Activated naive CD4-positive, alpha-beta T cell treated with anti-CD3 and anti-CD28 coated beads, Interleukin-2, amount 50 U/mL, for 16 hours (primary cell): ENCODE measurements at regions not wholly inside any gene's neighbourhood (a gene's known extent, or its start where the extent isn't known, plus 50 kb on each side); places are given as distances from the start of the nearest gene placed in this dataset.

Experiments
- DNase-seq: peaks from one replicate; pipeline ENCODE4 v3.0.0-alpha.2; 2020

GRCh38 chr7:85630904-85631600 is 444.2 kb upstream of the SEMA3D start:
- DNase-seq, result no peak

GRCh38 chr7:85627791-85628586 is 441.1 kb upstream of the SEMA3D start:
- DNase-seq, result no peak

GRCh38 chr7:85622059-85622458 is 435.2 kb upstream of the SEMA3D start:
- DNase-seq, result no peak

- DNase-seq, result no peak
Measured at GRCh38 chr7:85620936-85621685, 434.3 kb upstream of the SEMA3D start.

- no peak for DNase-seq
Measured at GRCh38 chr7:85619236-85619635, 432.4 kb upstream of the SEMA3D start.

- no peak for DNase-seq
Measured at GRCh38 chr7:85614684-85615083, 427.8 kb upstream of the SEMA3D start.

GRCh38 chr7:85612514-85612913 is 425.7 kb upstream of the SEMA3D start:
- DNase-seq, result no peak

- DNase-seq, result no peak
Measured at GRCh38 chr7:85608804-85609203, 421.9 kb upstream of the SEMA3D start.

- DNase-seq, result no peak
Measured at GRCh38 chr7:85602196-85602595, 415.3 kb upstream of the SEMA3D start.

GRCh38 chr7:85600395-85600794 is 413.5 kb upstream of the SEMA3D start:
- no peak for DNase-seq

GRCh38 chr7:85596827-85597226 is 410.0 kb upstream of the SEMA3D start:
- no peak for DNase-seq

GRCh38 chr7:85595750-85596178 is 408.9 kb upstream of the SEMA3D start:
- DNase-seq, result no peak

- DNase-seq, result no peak
Measured at GRCh38 chr7:85593355-85593754, 406.5 kb upstream of the SEMA3D start.

GRCh38 chr7:85587785-85588184 is 400.9 kb upstream of the SEMA3D start:
- DNase-seq, result no peak

GRCh38 chr7:85586091-85586490 is 399.2 kb upstream of the SEMA3D start:
- no peak for DNase-seq

- DNase-seq, result no peak
Measured at GRCh38 chr7:85583131-85583953, 396.5 kb upstream of the SEMA3D start.

GRCh38 chr7:85573844-85574243 is 387.0 kb upstream of the SEMA3D start:
- DNase-seq, result no peak

- DNase-seq, result no peak
Measured at GRCh38 chr7:85573346-85573745, 386.5 kb upstream of the SEMA3D start.

GRCh38 chr7:85570898-85571297 is 384.0 kb upstream of the SEMA3D start:
- DNase-seq, result no peak

- no peak for DNase-seq
Measured at GRCh38 chr7:85567983-85568382, 381.1 kb upstream of the SEMA3D start.

- no peak for DNase-seq
Measured at GRCh38 chr7:85566095-85566794, 379.4 kb upstream of the SEMA3D start.

GRCh38 chr7:85565276-85565675 is 378.4 kb upstream of the SEMA3D start:
- no peak for DNase-seq
